NCI-H82 (cell line): ENCODE measurements at regions not wholly inside any gene's neighbourhood (a gene's known extent, or its start where the extent isn't known, plus 50 kb on each side); places are given as distances from the start of the nearest gene placed in this dataset.
A peak's percentile ranks its signal among the peaks of the same experiment; 100 is the strongest.
"Not testable (repeated sequence)": the region's sequence is repeated elsewhere in the genome, so short reads cannot be mapped to it uniquely, and the experiment has no call there.

ENCODE experiments used
- DNase-seq: peaks from one replicate; lab custom pipeline; 2025; lab: John Stamatoyannopoulos, UW

GRCh38 chr2:90224767-90225166, 1533.3 kb downstream of the RPIA start:
- DNase-seq = not testable (repeated sequence)

DNA sequence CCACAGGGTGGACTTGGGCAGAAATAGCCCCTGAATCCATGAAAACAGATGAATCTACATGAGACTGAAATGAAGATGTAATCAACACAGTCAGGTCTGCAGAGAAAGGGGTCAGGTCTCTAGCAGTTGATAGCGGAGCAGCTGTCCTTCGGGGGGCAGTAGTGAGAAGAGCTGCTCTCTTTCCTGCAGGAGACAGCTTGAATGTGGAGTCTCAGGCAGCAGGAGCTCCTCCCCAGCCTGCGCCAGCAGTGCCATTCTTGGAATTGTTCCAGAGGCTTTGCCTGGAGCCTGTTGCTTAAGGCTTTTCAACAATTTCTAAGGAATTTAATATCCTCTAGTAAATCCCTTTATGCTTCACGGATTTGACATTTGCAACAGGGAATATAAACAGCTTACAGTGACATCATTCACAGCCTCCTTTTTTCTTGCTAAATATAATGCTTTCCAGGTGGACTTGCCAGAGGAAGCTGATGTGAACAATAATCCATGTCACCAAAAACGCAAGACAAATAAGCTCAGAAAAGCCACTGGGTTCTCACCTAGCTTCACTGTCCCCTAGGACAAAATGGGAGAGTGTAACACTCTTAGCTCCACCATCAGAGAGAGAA, 1535.1 kb downstream of the RPIA start:
- peak; percentile 7 for DNase-seq

DNA sequence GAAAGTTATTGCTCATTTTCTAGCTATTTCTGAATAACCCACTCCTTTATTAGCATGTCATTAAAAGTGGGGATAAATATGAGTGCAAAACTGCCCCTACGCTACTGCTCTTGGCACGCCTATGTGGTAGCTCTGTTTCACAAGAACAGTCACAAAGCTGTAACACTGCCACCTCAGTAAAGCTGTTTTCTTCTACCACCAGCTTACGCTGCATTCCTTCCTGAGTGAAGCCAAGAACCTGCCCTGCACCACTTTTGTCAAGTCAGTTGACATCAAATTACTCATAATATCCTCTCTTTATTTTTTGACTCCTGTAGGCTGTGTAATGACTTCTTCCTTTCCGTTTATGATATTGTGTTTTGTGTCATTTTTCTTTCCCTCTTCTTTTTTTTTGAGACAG, 1539.7 kb downstream of the RPIA start:
- not testable (repeated sequence) for DNase-seq

DNA sequence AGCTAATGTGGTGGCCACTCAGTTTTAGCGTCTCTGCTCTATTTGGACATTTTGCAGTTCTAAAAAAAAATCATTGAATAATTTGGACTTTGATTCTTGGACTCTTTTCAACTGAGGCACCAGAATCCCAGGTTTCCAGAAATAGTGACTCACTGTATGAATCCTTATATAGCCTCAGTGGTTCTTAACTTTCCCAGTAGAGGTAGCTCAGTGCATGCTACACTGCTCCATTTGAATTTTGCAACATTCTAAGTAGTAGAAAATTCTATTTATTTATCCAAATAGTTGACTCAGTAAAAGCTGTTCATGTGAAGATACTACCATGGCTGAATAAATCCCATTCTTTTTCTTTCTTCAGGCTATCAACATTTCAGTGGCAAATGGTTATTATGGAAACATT, 1544.0 kb downstream of the RPIA start:
- not testable (repeated sequence) for DNase-seq

DNA sequence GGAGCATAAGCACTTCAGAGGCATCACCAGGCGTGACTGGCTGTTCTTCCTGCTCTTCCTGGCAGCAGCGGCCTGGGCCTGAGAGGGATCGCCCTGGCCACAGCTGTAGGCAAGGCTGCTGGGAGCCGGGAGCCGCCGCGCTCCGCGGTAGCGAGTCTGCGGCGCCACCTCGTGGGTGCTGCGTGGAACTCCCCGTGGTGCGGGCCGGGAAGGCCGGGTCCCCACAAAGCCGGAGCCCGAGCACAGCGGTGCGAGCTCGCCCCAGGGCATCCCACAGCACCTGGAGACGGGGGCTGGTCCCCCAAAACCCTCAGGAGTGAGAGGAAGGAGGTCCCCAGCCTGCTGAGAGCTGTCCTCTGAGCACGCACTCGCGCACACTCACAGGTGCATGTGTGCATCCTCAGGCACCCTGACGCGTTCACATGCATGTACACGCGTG, 1546.5 kb downstream of the RPIA start:
- DNase-seq = peak; percentile 48

DNA sequence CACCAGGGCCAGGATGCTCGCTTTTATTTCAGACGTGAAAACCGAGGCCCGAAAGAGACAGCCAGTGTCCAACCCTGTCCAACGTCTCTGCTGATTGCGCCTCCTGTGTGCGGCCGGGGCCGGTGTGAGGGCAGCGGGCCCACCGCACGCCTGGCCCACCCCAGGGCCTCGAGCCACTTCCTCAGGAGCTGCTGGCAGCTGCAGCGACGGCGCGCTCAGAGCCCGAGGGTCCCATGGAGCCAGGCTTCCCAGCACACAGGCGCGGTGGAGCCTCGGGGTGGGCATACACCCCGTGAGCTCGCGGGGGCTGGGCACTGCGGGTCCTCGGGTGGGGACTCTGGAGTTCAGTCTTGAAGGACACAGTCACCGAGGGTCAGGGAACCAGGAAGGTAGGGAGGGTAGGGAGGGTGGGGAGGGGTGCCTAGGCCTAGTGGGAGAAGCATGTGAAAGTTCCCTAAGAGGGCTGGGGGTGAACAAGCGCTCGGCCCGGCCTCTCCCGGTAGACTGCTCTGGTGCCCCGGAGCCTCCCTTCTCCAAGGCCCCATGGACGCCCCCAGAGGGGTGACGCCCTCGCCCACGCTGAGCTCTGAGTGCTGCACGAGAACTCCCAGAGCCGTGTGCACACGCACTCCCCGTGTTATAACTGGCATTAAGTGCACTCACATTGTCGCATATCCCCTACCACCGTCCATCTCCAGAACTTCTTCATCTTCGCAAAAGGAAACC, 1547.2 kb downstream of the RPIA start:
- DNase-seq = not testable (repeated sequence)

DNA sequence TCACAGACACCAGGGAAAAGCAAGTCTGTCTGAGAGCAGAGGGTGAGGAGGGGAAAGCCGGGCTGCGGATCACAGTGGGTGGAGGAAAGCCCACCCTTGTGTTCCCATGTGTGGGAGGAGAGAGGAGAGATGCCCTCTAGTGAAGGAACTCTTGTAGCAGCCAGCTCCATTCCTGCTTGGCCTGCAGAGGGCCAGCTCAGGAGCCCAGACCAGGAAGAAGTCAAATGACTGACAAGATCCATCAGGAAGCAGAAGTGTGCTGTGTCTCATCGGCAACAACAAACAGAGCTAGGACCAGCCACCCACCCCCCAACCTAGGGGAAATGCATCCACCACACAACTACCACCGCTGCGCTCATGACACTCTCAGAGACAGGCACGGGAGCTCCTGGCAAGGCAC, 1548.3 kb downstream of the RPIA start:
- DNase-seq = not testable (repeated sequence)

- not testable (repeated sequence) for DNase-seq
These were observed 1553.7 kb downstream of the RPIA start for GRCh38 chr2:90244902-90245765.

DNA sequence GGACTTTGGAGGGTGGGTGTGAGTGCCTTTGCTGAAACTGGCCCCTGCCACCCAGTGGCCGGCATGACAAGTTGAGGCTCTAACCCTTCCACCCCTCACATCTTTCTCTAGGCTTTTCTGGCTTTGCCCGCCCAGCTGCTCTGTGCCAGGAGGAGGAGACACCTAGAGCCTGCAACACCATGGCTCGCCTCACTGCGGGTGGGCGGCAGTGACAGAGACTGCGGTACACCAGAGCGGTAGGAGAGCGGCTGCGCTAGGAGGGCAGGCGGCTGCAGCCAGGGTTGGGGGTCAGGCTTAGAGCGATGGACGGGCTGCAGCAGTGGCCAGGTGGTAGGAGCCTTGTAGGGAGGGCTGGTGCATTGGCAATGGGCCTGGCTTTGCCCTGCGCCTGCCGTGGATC, 1556.9 kb downstream of the RPIA start:
- not testable (repeated sequence) for DNase-seq

DNA sequence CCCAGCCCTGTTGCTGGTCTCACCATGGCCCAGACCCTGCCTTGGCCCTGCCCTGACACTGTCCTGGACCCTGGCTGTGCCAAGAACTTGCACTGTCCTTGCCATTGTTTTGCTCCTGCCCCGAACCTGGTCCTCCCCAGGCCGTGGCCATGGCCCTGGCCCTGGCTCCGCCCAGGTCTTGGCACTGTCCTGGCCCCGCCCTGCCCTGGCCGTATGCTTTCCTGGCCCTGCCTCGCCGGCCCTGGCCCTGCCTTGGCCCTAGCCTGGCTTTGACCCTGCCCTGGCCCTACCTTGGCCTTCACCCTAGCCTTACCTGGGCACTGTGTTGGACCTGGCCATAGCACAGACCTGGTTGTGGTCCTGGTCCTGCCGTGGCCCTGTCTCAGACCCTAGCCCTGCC, 1558.9 kb downstream of the RPIA start:
- DNase-seq = not testable (repeated sequence)

DNA sequence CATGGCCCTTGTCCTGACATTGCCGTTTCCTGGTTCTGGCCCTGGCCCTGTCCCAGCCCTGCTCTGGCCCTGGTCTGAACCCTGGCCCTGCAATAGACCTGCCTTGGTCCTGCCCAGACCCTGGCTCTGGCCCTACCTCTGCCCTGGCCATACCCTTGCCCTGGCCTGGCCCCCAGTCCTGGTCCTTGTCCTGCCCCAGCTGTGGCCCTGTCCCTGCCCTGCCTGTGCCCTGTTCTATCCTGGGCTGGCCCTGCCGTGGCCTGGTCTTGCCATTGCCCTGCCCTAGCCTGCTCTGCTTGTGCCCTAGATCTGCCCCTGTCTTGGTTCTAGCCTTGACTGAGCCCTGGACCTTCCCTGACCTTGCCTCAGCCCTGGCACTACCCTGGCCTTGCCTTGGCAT, 1560.1 kb downstream of the RPIA start:
- not testable (repeated sequence) for DNase-seq

- DNase-seq = not testable (repeated sequence)
These were observed 1561.8 kb downstream of the RPIA start for GRCh38 chr2:90253306-90253705.

DNA sequence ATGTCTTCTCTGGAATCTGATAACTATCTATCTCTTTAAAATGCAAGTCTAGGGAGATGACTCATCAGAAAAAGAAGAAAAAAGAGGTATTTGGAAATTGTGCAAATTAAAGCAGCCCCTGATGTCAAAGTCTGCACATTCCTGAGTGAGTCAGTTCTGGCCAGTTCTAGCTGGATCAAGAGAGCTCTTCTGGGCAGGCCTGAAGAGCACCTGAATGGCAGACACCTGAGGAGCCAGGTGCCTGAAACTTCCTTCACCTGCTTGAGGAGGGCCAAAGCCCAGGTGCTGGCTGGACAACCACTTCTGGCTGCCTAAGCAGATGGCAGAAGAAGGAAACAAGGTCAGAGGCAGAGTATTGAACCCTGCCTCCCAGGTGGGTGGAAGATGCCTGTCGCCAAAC, 1575.4 kb downstream of the RPIA start:
- DNase-seq = not testable (repeated sequence)

GRCh38 chr2:90287751-90288150, 1596.3 kb downstream of the RPIA start:
- not testable (repeated sequence) for DNase-seq

DNA sequence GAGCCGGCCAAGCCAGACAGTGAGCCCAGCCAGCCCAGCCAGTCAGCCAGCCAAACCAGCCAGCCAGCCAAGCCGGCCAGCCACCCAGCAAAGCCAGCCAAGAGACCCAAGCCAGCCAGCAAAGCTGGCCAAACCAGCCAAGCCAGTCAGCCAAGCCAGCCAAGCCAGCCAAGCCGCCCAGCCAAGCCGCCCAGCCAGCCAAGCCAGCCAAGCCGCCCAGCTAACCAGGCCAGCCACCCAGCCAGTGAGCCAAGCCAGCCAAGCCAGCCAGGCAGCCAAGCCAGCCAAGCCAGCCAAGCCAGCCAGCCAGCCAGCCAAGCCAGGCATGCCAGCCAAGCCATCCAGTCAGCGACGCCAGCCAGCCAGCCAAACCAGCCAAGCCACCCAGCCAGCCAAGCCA, 1596.9 kb downstream of the RPIA start:
- not testable (repeated sequence) for DNase-seq

DNA sequence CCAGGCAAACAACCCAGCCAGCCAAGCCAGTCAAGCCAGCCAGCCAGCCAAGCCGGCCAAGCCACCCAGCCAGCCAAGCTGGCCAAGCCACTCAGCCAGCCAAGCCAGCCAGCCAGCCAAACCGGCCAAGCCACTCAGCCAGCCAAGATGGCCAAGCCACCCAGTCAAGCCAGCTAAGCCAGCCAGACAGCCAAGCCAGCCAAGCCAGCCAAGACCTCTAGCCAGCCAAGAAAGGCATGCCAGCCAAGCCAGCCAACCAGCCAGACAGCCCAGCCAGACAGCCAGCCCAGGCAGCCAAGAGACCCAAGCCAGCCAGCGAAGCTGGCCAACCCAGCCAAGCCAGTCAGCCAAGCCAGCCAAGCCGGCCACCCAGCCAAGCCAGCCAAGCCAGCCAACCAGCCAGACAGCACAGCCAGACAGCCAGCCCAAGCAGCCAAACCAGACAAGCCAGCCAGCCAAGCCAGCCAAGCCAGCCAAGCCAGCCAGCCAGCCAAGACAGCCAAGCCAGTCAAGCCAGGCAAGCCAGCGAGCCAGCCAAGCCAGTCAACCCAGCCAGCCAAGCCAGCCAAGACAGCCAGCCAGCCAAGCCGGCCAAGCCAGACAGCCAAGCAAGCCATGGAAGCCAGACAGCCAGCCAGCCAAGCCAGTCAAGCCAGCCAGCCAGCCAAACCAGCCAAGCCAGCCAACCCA, 1598.0 kb downstream of the RPIA start:
- not testable (repeated sequence) for DNase-seq

DNA sequence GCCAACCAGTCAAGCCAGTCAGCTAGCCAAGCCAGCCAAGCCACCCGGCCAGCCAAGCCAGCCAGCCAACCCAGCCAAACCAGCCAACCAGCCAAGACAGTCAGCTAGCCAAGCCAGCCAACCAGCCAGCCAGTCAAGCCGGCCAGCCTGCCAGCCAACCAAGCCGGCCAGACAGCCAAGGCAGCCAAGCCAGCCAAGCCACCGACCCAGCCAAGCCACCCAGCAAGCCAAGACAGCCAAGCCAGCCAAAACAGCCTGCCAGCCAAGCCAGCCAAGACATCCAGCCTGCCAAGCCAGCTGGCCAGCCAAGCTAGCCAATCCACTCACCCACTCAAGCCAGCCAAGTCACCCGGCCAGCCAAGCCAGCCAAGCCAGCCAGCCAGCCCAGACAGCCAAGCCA, 1599.2 kb downstream of the RPIA start:
- DNase-seq = not testable (repeated sequence)

DNA sequence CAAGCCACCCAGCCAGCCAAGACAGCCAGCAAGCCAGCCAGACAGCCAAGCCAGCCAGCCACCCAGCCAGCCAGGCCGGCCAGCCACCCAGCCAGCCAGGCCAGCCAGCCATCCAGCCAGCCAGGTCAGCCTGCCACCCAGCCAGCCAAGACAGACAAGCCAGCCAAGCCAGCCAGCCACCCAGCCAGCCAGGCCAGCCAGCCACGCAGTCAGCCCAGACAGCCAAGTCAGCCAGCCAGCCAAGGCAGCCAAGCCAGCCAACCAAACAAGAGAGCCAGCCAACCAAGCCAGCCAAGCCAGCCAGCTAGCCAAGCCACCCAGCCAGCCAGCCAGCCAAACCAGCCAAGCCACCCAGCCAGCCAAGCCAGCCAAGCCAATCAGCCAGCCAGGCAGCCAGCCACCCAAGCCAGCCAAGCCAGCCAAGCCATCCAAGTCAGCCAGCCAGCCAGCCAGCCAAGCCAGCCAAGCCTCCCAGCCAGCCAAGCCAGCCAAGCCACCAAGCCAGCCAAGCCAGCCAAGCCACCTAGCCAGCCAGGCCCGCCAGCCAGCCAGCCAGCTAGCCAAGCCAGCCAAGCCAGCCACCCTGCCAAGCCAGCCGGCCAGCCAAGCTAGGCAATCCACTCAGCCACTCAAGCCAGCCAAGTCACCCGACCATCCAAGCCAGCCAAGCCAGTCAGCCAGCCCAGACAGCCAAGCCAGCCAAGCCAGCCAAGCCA, 1599.9 kb downstream of the RPIA start:
- not testable (repeated sequence) for DNase-seq

DNA sequence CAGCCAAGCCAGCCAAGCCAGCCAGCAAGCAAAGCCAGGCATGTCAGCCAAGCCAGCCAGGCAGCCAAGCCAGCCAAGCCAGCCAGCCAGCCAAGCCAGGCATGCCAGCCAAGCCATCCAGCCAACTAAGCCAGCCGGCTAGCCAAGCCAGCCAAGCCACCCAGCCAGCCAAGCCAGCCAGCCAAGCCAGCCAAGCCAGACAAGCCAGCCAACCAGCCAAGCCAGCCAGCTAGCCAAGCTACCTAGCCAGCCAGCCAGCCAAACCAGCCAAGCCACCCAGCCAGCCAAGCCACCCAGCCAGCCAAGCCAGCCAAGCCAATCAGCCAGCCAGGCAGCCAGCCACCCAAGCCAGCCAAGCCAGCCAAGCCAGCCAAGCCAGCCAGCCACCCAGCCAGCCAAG, 1600.5 kb downstream of the RPIA start:
- not testable (repeated sequence) for DNase-seq

GRCh38 chr2:90292451-90292850, 1601.0 kb downstream of the RPIA start:
- DNase-seq = not testable (repeated sequence)

DNA sequence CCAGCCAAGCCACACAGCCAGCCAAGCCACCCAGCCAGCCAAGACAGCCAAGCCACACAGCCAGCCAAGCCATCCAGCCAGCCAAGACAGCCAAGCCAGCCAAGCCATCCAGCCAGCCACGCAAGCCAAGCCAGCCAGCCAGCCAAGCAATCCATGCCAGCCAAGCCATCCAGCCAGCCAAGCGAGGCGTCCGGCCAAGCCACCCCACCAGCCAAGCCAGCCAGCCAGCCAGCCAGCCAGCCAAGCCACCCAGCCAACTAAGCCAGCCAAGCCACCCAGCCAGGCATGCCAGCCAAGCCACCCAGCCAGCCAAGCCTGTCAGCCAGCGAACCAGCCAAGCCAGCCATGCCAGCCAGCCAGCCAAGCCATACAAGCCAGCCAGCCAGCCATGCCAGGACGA, 1601.8 kb downstream of the RPIA start:
- not testable (repeated sequence) for DNase-seq
